NB4 (cell line): ENCODE measurements at regions not wholly inside any gene's neighbourhood (a gene's known extent, or its start where the extent isn't known, plus 50 kb on each side); places are given as distances from the start of the nearest gene placed in this dataset.

ENCODE experiments used
- POLR2A ChIP-seq: IDR thresholded peaks from 2 replicates; pipeline ENCODE4 v1.6.1; 2011; ENCODE audit warnings: mild to moderate bottlenecking; ENCODE audit not compliant: insufficient read length; ENCODE audit errors: extremely low read depth
- TF ChIP-seq, protein P1 (sequence below): IDR thresholded peaks from one replicate; pipeline ENCODE4 v1.5.1; 2012; ENCODE audit warnings: low read depth, low read length
- TF ChIP-seq, protein P2 (sequence below): IDR thresholded peaks from 2 replicates; pipeline ENCODE4 v1.6.1; 2011; ENCODE audit warnings: low read depth, low read length

DNA sequence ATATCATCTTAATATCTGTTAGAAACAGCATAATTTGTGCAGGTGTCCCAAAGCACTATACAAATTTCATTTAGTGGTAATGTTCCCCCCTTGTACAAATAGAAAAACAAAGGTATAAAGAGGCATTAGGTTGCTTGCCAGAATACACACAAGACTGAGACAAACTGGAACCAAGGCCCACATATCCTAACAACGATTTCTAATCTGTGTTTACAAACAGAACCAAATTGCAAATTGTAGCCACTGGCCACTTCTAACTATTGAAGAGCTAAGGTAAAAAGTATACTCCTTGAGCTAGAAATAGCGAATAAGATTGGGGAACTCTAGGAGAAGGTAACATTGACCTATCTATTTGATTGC lies 526.1 kb downstream of the KLF12 start:
- TF ChIP-seq, protein P1, sequence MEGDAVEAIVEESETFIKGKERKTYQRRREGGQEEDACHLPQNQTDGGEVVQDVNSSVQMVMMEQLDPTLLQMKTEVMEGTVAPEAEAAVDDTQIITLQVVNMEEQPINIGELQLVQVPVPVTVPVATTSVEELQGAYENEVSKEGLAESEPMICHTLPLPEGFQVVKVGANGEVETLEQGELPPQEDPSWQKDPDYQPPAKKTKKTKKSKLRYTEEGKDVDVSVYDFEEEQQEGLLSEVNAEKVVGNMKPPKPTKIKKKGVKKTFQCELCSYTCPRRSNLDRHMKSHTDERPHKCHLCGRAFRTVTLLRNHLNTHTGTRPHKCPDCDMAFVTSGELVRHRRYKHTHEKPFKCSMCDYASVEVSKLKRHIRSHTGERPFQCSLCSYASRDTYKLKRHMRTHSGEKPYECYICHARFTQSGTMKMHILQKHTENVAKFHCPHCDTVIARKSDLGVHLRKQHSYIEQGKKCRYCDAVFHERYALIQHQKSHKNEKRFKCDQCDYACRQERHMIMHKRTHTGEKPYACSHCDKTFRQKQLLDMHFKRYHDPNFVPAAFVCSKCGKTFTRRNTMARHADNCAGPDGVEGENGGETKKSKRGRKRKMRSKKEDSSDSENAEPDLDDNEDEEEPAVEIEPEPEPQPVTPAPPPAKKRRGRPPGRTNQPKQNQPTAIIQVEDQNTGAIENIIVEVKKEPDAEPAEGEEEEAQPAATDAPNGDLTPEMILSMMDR = no peak
- TF ChIP-seq POLR2A = no peak
- TF ChIP-seq, protein P2, sequence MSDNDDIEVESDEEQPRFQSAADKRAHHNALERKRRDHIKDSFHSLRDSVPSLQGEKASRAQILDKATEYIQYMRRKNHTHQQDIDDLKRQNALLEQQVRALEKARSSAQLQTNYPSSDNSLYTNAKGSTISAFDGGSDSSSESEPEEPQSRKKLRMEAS = no peak
